ENCODE measurements at regions not wholly inside any gene's neighbourhood (a gene's known extent, or its start where the extent isn't known, plus 50 kb on each side); places are given as distances from the start of the nearest gene placed in this dataset.

- Histone ChIP-seq H3K27ac (ENCODE audit: low read depth in 1 of 2, low read length in 2 of 2) (no peak overlapping the region), H3K9ac (ENCODE audit: low read depth in 1 of 2, low read length in 2 of 2) (no peak overlapping the region), H3K4me1 (ENCODE audit: control insufficient read depth in 4 of 4, insufficient read depth in 4 of 4, low read length in 3 of 4) (no peaks in the 10 kb centered on the region), H3K4me3 (ENCODE audit: low read depth in 1 of 3, low read length in 3 of 3) (no peak overlapping the region), H3K27me3 (ENCODE audit: control insufficient read depth in 4 of 4, insufficient read depth in 4 of 4, low read length in 3 of 4) (no peaks in the 10 kb centered on the region), H3K36me3 (ENCODE audit: control insufficient read depth in 4 of 4, insufficient read depth in 3 of 4, low read depth in 1 of 4, low read length in 3 of 4) (no peaks in the 10 kb centered on the region), H3K9me3 (ENCODE audit: control insufficient read depth in 4 of 4, low read length in 3 of 4) (peaks cover 0 to 3% (median 0%) of the 10 kb centered on the region in 4 donors)
- no peak for TF ChIP-seq MAX (IDR thresholded peaks at IDR 0.05)
- no peak for TF ChIP-seq REST (IDR thresholded peaks at IDR 0.05)
- TF ChIP-seq RXRA (IDR thresholded peaks at IDR 0.05): no peak
- no peak for TF ChIP-seq FOXA1 (IDR thresholded peaks at IDR 0.05)
- no peak for TF ChIP-seq YY1 (IDR thresholded peaks at IDR 0.05)
- no peak for TF ChIP-seq NR2F2 (IDR thresholded peaks at IDR 0.05)
- TF ChIP-seq ZBTB33 (IDR thresholded peaks at IDR 0.05): no peak
- no peak for TF ChIP-seq TAF1 (conservative IDR thresholded peaks at IDR 0.05)
- no peak for TF ChIP-seq ATF3 (IDR thresholded peaks at IDR 0.05)
- no peak for TF ChIP-seq HNF4A (conservative IDR thresholded peaks at IDR 0.05)
- no peak for TF ChIP-seq EGR1 (IDR thresholded peaks at IDR 0.05; ENCODE audit: low read depth in 2 of 2)
- TF ChIP-seq CTCF (IDR thresholded peaks at IDR 0.05; ENCODE audit: low read depth, low read length, missing input control): no peak
- TF ChIP-seq HNF4G (IDR thresholded peaks at IDR 0.05): no peak
- no peak for TF ChIP-seq JUND (IDR thresholded peaks at IDR 0.05)
- no peak for TF ChIP-seq FOXA2 (IDR thresholded peaks at IDR 0.05)
- no peak for TF ChIP-seq RAD21 (IDR thresholded peaks at IDR 0.05)
- TF ChIP-seq GABPA (IDR thresholded peaks at IDR 0.05 in 1 of 2, conservative IDR thresholded peaks at IDR 0.05 in 1 of 2): no peak
- WGBS: 81% methylated on average over 9 of the region's 9 CpGs
- DNase-seq (ENCODE audit: low spot score): no peak
These were observed 401.9 kb downstream of the LMO4 start for GRCh38 chr1:87730274-87731216.
